GM18861 (cell line): ENCODE measurements at regions not wholly inside any gene's neighbourhood (a gene's known extent, or its start where the extent isn't known, plus 50 kb on each side); places are given as distances from the start of the nearest gene placed in this dataset.
A peak's percentile ranks its signal among the peaks of the same experiment; 100 is the strongest.

Source experiments
- ATAC-seq: cut with Tn5 transposase; IDR thresholded peaks from one replicate; pipeline ENCODE4 v1.9.1; 2021; ENCODE audit not compliant: unreplicated experiment

DNA sequence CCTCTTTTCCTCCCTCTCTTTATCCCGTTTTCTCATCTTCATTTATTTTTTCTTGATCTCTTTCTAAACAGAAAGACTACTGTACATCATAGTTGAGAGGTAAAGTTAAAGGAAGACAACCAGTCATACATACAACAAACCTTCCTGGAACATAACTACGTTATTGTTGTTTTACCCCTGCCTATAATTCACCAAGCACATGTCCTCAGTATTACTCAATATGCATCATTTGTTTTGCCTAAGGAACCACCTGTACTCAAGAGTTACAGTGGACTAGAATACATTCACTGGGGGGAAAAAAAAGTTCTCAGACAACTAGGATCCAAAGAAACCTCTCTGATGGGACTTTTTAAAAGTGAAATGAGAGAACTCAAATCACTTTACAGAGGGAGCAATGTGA lies 344.7 kb upstream of the RBMS3 start:
- ATAC-seq = no peak

DNA sequence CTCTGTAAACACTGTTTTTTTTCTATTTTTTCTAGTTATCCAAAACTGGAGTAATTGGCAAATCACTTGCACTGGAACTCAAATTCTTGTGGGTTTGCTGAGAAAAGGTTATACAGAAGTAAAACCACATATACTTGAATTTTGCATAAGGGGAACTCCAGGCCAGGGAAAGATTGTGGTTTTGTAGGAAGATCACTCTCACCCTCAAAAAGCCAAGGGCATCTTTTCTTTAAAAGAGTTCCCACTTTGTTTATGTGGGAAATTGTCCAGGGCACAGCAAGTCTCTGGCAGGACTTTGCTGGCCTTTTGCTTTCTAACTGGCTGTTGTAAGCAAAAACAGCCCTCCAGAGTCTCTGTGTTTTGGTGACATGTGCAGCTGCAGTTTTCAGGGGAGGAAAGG lies 340.3 kb upstream of the RBMS3 start:
- peak; percentile 79 for ATAC-seq

DNA sequence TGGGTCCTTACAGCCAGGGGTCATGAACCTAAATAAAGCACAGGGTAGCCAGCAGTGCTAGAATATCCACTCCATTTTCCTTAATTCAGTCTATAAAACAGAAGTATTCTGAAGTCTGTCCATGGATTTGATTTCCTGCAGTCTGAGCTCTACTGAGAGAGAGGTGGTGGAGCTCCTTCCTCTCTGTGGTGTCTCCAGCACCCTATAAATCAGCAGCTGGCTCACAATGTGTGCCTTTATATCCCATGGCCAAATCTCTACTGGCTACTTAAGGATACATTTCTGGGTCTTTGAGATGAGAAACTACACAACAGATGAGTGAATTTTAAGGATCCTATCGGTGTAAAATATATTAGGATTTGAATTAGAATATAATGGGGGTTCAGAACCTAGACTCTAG lies 339.9 kb upstream of the RBMS3 start:
- ATAC-seq = no peak

DNA sequence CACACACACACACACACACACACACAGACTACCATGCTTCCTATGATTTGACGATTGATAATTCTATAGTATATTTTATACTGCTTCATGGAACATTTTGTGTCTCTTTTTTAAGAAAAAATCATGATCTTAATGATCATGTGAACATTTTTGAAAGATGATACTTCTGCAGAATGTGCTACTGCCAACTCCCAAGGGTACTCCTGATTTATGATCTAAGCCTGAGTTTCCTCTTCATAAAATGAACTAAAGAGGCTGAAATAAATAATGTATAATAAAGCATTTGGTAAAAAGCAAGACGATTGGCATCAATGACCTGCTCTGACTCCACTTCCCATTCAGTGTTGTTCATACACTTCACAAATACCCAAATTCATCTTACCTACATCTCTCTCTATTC lies 333.8 kb upstream of the RBMS3 start:
- ATAC-seq = no peak

DNA sequence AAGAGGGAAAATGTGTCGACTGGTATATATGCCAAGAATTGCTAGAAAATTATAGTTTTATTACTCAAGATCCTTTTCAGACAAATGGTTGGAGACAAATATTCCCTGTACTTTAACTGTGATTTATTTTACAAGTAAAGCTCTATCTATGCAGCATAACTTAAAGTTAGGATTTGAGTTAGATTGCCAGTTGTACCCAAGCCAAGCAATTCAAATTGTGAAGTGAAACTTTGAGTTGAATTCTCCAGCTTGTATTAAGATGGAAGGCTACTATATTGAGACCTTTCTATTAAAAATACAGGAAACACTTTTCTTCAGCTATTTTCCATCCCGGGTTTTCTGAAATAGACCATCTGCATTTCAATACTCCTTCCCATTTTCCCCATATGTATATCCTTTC lies 333.1 kb upstream of the RBMS3 start:
- ATAC-seq = no peak

DNA sequence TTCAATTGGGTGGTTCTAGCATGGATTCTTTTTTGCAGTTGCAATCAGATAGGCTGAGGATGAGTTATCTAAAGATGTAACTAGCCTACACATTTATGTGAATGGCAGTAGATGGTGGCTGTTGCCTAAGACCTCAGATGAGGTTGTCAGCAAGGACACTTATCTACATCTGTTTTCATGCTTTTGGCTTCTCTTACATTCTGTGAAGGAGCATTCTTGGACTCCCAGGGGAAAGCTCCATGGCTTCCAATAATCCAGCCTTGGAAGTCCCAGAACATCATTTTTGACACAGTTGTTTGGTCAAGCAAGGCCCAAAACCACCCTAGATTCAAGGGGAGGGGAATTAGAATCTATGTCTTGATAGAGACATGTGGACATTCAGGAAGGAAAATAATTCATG lies 332.2 kb upstream of the RBMS3 start:
- ATAC-seq = no peak

DNA sequence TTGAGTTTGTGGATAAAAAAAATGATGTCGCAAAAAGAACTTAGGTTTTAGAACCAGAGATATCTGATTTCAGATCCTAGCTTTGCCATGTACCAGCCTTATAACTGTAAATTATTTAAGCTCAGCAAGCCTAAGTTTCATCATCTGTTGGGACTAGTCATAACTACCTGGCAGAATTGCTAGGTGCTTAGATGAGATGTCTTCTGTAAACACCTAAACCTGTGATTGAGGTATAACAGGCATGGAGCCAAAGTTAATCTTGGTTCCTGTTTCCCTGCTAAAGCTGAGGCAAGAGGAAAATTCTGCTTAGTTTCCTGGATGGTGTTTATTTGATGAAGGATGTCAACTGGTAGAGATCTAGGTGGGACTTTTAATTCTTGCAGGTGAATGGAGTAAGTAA lies 331.3 kb upstream of the RBMS3 start:
- ATAC-seq = no peak

DNA sequence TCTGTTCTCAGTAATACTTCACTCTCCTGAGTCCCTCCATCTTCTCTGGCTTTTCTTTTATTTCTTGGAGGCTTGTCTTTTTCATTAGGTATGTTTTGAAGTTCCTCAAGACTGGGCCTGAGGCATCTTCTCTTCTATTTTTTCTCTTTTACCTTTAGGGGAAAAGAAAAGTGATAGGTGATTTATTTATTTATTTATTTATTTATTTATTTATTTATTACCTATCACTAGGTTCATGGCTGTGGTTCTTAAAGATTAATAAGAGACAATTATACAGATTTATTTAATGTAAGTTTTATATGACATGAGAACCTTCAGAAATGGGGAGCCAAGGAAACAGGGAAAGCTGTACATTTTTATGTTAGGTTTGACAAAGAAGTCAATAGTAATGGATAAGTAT lies 330.3 kb upstream of the RBMS3 start:
- ATAC-seq = no peak

DNA sequence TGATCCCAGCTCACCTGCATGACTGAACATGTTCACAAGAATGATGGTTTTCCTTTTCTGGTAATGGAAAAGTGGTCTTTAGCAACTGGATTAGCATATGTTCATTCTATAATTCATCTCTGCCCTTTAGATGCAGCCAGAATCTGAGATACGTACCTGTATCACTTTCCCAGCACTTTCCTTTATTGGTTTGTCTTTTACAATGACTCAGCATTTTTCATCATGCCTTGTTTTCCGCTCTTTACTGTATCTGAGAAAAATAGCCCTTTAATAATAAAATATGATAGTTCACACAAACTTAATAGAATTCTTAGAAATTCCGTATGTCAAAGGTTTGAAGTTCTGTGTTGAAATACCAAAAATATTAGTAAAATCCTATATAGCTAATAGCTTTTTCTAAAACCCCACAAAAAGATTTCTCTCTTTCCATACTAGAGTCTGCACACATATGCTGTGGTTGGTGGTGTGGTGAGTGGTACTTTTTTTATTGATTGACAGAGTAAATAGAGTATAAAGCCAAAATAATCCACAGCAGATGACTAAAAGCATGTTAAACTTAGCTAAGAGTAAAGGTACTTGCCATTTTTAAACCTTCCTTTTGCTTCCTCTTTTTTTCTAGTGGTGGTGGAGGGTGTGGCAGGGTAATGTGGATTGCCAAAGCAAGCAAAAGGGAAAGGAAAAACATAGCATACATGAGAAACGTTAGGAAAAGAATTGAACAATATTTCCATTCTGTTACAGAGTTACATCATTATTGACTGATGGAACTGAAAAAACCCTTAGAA lies 328.9 kb upstream of the RBMS3 start:
- ATAC-seq = no peak

DNA sequence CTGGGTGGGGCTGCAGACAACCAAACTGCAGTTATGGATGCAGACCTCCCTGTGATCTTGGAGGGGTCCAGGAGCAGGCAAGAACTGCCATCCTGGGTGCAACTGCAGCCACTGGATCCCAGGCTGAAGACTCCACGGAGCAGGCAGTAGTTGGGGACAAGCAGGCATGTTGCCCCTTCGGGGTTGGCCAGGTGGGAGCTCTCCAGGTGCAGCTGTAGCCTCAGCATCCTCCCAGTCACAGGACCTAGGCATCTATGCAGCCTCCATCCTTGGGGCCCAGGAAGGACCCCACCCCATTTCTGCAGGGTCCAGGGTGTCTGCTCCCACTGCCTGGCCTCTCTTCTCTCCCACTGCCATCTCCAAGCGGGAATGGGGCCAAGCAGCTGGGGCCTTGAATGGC lies 322.2 kb upstream of the RBMS3 start:
- no peak for ATAC-seq

DNA sequence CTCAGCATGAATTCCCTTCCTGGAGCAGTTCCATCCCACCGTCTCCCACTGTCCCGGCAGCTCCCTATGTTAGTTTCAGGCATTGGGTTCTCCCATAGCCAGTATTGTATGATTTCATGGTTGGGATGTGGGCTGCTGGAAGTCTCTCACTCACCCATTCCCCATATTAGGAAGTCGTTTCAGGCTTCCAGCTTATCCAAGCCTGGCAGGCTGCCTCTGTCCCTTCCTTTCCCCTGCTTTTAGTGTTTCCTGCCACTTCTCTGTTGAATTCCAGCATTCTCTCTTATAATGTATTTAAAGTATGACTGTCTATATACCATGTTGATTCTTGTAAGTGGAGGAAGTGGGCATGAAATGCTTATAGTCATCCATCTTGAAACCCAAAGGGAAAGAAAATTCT lies 309.7 kb upstream of the RBMS3 start:
- no peak for ATAC-seq

DNA sequence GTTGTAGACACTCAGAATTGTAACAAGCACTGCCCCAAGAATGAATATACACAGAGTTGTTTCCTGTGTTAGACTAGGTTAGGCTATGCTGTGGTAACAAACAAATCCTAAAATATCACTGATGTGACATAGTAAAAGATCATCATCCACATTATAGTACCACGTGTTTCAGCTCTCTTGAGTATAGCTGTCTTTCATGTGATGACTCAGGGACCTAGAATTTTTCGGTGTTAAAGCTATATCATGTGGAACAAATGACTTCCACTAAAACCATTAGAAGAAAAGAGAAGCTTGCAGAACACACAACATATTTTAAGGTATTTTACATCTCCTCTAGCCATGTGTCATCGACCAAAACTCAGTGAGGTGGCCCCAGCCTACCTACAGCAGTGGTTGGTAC lies 307.9 kb upstream of the RBMS3 start:
- ATAC-seq = peak; percentile 78

DNA sequence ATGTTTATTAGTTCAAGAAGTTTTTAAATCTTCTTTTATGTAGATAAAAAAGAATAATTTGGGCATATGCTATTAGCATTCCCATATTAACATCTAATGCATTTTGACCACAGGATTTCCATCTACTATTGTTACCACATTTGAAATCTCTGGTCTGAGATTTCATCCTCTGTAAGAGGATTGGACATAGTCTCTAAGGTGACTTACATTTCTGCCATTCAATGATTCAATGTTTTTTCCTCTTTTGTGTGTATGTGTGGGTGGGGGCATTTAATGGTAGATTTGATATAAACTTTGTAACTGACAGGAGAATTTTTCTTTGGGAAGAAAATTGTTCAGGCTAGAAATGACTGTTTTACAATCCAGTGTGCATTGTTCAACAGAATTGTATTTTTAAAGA lies 307.3 kb upstream of the RBMS3 start:
- ATAC-seq = no peak

DNA sequence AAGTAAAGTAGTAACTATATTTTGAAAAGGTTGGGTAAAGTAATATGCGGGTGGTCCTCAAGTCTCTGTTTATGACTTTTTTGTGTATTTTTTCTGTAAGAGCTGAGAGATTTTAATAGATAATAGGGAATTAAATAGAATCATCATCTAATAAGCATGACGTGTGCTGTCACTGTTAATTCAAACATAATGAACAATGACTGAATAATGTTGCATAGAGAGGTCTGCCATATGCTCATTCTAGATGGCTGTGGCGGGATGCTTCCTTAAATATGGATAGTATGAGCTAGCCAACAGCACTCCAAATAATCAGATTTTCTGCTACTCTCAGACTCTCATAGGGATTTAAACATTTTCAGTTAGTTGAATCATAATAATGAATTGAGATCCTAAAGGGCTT lies 302.8 kb upstream of the RBMS3 start:
- no peak for ATAC-seq

DNA sequence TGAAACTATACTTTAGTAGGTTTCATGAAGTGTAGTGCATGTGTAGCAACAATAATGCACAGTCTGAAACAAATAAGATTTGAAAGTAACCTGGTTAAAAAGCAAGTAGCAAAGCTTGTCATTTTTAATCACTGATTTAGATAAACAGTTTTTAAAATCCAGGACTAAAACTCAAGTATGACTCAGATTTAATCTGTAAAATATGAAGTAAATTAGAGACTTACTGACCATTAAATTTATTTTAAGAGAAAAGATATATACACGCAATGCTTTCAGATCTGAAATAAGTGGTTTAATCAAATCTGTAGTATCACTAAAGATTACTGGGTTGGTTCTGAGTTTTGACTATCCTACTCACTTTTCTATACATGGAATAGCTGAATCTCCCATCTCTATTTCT lies 300.7 kb upstream of the RBMS3 start:
- ATAC-seq = no peak

DNA sequence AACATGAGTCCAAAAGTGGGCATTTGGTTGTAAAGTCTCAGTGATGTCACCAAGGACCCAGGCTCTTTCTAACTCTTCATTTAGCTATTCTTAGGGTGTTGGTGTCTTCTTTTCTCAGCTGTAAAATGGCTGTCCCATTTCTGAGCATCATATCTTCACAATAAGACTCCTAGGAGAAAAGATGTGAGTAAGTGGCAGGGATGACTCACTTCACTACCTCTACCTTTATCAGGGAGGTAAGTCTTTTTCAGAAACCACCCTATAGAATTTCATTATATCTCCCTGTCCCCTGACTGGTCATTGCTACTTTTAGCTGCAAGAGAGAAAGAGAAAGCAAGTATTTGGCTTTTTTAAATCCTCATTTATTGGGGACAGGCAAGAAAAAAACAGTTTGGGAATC lies 300.2 kb upstream of the RBMS3 start:
- ATAC-seq = no peak

DNA sequence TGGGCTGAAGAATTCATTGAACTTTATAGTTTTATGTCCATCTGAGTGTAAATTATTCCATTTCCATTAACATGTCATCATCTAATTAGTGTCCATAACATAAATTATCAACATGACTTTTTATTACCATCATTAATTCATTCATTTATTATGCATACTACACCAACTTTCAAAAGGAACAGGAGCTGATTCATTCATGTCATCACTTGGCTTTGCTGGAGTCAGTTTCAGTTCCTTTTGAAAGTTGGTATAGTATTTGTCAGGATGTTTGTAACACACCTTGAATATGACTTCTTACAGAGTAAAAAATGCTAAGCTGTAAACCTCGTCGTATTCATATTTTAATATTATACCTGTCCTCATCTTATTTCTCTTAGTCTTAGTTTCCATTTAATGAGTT lies 298.0 kb upstream of the RBMS3 start:
- ATAC-seq = peak; percentile 85

DNA sequence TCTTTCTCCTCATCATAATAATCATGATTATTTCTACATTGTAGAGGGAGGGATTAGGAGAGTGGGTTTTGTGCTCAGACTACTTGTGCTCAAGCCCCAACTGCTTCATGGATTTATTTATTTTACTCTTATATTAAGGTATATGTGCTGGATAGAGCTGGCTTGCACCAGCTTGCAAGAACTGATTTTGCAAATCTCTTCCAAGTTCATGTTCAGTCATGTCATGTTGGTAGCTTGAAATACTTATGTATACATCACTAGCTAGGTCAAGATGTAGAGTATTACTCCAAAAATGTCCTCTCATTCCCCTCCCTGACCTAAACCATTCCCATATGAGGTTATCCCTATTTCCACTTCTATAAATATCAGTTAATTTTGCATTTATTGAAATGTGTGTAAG lies 293.9 kb upstream of the RBMS3 start:
- no peak for ATAC-seq

DNA sequence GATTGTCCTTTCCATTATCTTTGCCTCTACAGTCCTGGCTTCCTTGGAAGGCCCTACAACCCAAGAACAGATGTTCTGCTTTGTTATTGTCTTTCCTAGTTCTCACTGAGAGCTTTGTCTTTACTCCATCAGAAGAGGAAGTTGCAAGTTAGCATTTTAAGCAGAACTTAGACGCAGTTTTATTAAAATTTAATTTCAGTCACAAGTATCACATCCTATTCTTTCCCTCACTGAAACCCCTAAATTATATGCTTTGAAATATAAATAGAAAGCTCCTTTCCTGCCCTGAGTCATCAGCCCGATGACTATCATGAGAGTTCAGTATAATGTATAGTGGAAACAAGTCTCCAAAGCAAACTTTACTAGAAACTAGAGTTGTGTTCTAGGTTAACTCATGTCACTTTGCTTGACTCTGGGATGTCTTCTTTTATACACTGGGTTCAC lies 291.2 kb upstream of the RBMS3 start:
- ATAC-seq = peak; percentile 94

DNA sequence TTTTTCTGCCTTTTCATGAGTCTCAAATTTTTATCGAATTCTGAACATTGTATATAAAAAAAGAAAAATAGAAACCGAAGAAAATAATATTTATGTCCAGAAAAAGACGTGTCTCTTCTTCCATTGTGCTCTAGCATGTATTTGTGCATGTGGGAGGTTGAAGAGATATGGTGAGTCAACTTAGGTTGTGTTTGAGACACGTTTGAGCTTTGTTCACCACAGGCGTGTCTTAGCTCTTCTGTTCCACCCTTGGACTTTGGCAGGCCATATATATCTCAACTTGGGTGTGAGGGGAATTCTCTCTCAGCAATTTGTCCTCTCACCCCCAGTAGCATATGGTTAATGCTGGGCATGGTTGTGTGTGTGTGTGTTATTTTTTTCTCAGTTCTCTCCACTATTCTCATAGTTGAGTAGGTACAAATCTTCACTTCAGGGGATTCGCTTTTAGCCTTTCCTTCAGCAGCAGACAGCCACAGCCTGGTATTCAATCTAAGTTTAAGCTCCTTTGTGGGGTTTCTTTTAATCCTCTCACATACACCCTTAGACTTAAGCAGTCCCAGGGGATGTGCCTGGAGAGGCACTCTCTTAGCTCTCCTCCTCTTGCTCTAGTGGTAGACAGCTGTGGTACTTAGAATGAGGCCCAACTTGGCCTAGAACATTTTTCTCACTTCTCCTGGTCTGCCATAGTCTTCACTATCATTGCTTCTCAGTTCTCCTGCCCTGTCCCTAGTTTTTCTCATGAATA lies 286.5 kb upstream of the RBMS3 start:
- ATAC-seq = no peak

DNA sequence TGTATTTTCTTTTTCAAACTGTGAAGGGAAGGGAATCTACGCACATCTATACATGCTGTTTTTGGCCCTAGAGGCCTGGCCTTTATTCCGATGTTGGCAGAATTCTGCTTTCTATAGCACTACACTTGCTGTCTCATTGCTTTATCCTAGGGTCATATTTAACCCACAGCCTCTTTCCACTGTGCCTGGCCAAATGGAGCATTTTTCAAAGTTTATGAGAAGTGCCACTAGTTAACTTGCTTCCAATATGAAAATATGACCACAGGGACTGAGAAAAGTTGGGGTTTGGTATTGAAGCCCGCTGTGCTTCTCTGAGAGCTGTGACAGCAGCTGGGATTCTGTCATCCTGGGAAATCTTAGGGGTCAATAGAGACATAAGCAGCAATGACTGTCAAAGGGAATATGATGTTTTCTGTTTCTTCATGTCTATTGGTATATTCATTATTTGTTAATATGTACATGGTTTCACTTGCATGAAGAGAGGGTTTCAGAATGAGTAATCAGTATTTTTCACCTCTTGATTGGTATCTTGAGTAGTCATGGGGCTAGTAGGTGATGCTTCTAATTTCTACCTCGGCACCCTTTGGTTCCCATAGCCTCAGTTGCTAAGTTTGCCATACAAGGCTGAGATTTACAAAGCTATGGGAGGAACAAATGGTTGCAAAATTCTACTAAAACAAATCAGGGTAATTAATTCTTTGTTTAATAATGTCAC lies 275.8 kb upstream of the RBMS3 start:
- ATAC-seq = peak; percentile 100

DNA sequence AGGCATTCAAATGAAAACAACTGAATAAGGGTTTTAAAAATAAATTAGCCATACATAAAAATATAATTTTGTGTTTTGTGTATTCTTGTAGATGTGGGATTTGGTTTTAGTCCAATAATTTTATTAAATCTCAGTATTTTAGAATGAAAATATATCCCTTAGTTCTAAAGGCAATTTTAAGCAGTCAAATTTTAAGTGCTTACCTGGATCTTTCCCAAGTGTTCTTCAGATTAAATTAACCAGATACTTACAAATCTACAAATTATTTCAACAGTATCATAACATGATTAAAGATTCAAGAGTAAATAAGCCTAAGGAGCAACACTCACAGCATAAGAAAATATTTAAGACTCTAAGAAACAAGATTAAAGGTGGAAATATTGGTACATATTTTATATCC lies 275.0 kb upstream of the RBMS3 start:
- ATAC-seq = no peak
